ENCODE measurements at regions not wholly inside any gene's neighbourhood (a gene's known extent, or its start where the extent isn't known, plus 50 kb on each side); places are given as distances from the start of the nearest gene placed in this dataset.

GRCh38 chrX:96569034-96569433, 115.6 kb upstream of the DIAPH2 start:
- TF ChIP-seq CTCF (IDR thresholded peaks at IDR 0.05; ENCODE audit: unreplicated experiment): no peak
- no peaks in the 10 kb centered on the region for H3K36me3 Mint-ChIP-seq
- H3K9me3 Mint-ChIP-seq: peaks cover 6% of the 10 kb centered on the region
- H3K4me1 Mint-ChIP-seq: no peaks in the 10 kb centered on the region
- no peaks in the 10 kb centered on the region for H3K27me3 Mint-ChIP-seq (ENCODE audit: low read depth)
- no peak overlapping the region for H3K4me3 Mint-ChIP-seq
- no peak overlapping the region for H3K27ac Mint-ChIP-seq
- no peak for DNase-seq (ENCODE audit: low spot score in 2 of 2, unreplicated experiment in 2 of 2)

GRCh38 chrX:96575011-96575410, 109.6 kb upstream of the DIAPH2 start:
- Mint-ChIP-seq H3K27ac (no peak overlapping the region), H3K4me3 (no peak overlapping the region), H3K9me3 (peaks cover 4% of the 10 kb centered on the region), H3K4me1 (no peaks in the 10 kb centered on the region), H3K36me3 (no peaks in the 10 kb centered on the region), H3K27me3 (ENCODE audit: low read depth) (no peaks in the 10 kb centered on the region)
- no peak for TF ChIP-seq CTCF (IDR thresholded peaks at IDR 0.05; ENCODE audit: unreplicated experiment)
- DNase-seq (ENCODE audit: low spot score in 2 of 2, unreplicated experiment in 2 of 2): no peak

- H3K9me3 Mint-ChIP-seq: no peaks in the 10 kb centered on the region
- DNase-seq (ENCODE audit: low spot score in 2 of 2, unreplicated experiment in 2 of 2): no peak
- no peak for TF ChIP-seq CTCF (IDR thresholded peaks at IDR 0.05; ENCODE audit: unreplicated experiment)
- H3K27me3 Mint-ChIP-seq (ENCODE audit: low read depth): no peaks in the 10 kb centered on the region
- H3K4me1 Mint-ChIP-seq: no peaks in the 10 kb centered on the region
- no peaks in the 10 kb centered on the region for H3K36me3 Mint-ChIP-seq
- H3K4me3 Mint-ChIP-seq: no peak overlapping the region
- H3K27ac Mint-ChIP-seq: no peak overlapping the region
Observed at GRCh38 chrX:96576368-96576767, 108.3 kb upstream of the DIAPH2 start.

GRCh38 chrX:96578781-96579180, 105.9 kb upstream of the DIAPH2 start:
- Mint-ChIP-seq H3K4me1 (no peaks in the 10 kb centered on the region), H3K9me3 (no peaks in the 10 kb centered on the region), H3K4me3 (no peak overlapping the region), H3K36me3 (no peaks in the 10 kb centered on the region), H3K27me3 (ENCODE audit: low read depth) (no peaks in the 10 kb centered on the region), H3K27ac (no peak overlapping the region)
- DNase-seq (ENCODE audit: low spot score in 2 of 2, unreplicated experiment in 2 of 2): no peak
- TF ChIP-seq CTCF (IDR thresholded peaks at IDR 0.05; ENCODE audit: unreplicated experiment): no peak

GRCh38 chrX:96579252-96579651, 105.4 kb upstream of the DIAPH2 start:
- TF ChIP-seq CTCF (IDR thresholded peaks at IDR 0.05; ENCODE audit: unreplicated experiment): no peak
- H3K4me3 Mint-ChIP-seq: no peak overlapping the region
- no peak overlapping the region for H3K27ac Mint-ChIP-seq
- no peaks in the 10 kb centered on the region for H3K9me3 Mint-ChIP-seq
- H3K27me3 Mint-ChIP-seq (ENCODE audit: low read depth): no peaks in the 10 kb centered on the region
- DNase-seq (ENCODE audit: low spot score in 2 of 2, unreplicated experiment in 2 of 2): no peak
- no peaks in the 10 kb centered on the region for H3K36me3 Mint-ChIP-seq
- H3K4me1 Mint-ChIP-seq: no peaks in the 10 kb centered on the region

- no peak overlapping the region for H3K4me3 Mint-ChIP-seq
- peaks cover 5% of the 10 kb centered on the region for H3K4me1 Mint-ChIP-seq
- DNase-seq (ENCODE audit: low spot score in 2 of 2, unreplicated experiment in 2 of 2): no peak
Observed at GRCh38 chrX:96590403-96590802, 94.2 kb upstream of the DIAPH2 start.

More at GRCh38 chrX:96590403-96590802, 94.2 kb upstream of the DIAPH2 start:
- no peaks in the 10 kb centered on the region for H3K36me3 Mint-ChIP-seq
- no peak for TF ChIP-seq CTCF (IDR thresholded peaks at IDR 0.05; ENCODE audit: unreplicated experiment)
- H3K27me3 Mint-ChIP-seq (ENCODE audit: low read depth): no peaks in the 10 kb centered on the region
- H3K27ac Mint-ChIP-seq: no peak overlapping the region
- peaks cover 16% of the 10 kb centered on the region for H3K9me3 Mint-ChIP-seq

All from mesothelial cell of epicardium (in vitro differentiated cells).